ENCODE measurements at regions not wholly inside any gene's neighbourhood (a gene's known extent, or its start where the extent isn't known, plus 50 kb on each side); places are given as distances from the start of the nearest gene placed in this dataset.

DNA sequence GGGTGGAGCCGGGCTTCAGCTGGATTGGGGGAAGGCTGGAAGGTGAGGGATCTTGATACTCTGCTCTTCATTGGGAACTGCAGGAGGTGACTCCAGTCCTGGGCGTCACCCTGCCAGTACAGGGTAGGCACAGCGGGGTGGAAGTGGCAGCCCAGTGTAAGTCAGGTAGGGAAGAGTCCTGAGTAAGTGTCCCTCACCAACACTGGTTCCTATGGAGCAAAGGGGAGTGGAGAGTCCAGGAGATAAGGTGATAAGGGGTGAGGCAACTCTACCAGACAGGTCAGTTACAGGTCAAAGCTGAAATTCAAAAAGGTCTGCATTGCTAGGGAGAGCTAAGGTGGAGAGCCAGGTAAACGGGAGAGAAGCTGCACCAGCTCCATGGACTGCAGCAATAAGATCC lies 145.6 kb upstream of the NFE2L3 start:
- DNase-seq (no peak), ATAC-seq (ENCODE audit: insufficient read depth, low read depth) (no peak)
- no peaks in the 10 kb centered on the region for H3K4me1 ChIP-seq (ENCODE audit: insufficient read depth, low read length)
- no peaks in the 10 kb centered on the region for H3K79me2 ChIP-seq (ENCODE audit: insufficient read depth, low read length)
- no peak overlapping the region for H3K27ac ChIP-seq (ENCODE audit: low read length)
- H3K9me3 ChIP-seq (ENCODE audit: insufficient read depth, low read length, severe bottlenecking): no peaks in the 10 kb centered on the region
- no peak overlapping the region for H2AFZ ChIP-seq (ENCODE audit: low read depth, low read length)
- H3K36me3 ChIP-seq (ENCODE audit: insufficient read depth, low read length): no peaks in the 10 kb centered on the region
- H4K20me1 ChIP-seq (ENCODE audit: insufficient read depth, low read length): no peaks in the 10 kb centered on the region
- no peak overlapping the region for H3K4me3 ChIP-seq (ENCODE audit: low read depth in 1 of 2, low read length in 2 of 2)
- TF ChIP-seq EZH2 (IDR thresholded peaks at IDR 0.05; ENCODE audit: borderline replicate concordance, low read depth, low read length, severe bottlenecking): no peak
- no peak for TF ChIP-seq CTCF (IDR thresholded peaks at IDR 0.05; ENCODE audit: borderline replicate concordance, extremely low read depth, low read length, poor library complexity, severe bottlenecking)
- no peak overlapping the region for H3K4me2 ChIP-seq (ENCODE audit: insufficient read depth, low read length)
- peaks cover 4% of the 10 kb centered on the region for H3K27me3 ChIP-seq (ENCODE audit: insufficient read depth, low read length, poor library complexity)
- H3K9ac ChIP-seq (ENCODE audit: low read depth, low read length): no peak overlapping the region

DNA sequence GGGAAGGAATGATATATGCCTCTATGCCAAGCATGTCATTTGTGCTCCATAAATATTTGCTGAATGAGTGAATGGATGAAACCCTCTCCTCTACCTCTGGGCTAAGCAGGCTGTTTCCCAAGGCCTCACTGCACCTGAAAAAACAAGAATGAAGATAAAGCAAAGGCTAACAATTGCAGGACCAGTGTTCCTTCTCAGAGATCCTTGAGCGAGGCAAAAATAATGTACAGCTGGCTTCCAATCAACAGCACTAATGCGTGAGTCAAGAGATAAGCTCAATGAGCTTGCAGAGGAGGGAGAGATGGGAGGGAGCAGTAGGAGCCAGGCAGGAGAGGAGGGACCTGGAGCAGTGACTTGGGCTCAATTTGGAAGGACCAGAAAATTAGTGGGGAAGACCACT lies 144.5 kb upstream of the NFE2L3 start:
- Histone ChIP-seq H3K9ac (ENCODE audit: low read depth, low read length) (no peak overlapping the region), H2AFZ (ENCODE audit: low read depth, low read length) (no peak overlapping the region), H3K79me2 (ENCODE audit: insufficient read depth, low read length) (no peaks in the 10 kb centered on the region), H3K4me3 (ENCODE audit: low read depth in 1 of 2, low read length in 2 of 2) (no peak overlapping the region), H4K20me1 (ENCODE audit: insufficient read depth, low read length) (no peaks in the 10 kb centered on the region; the same call in 1 of the 2 replicates), H3K4me2 (ENCODE audit: insufficient read depth, low read length) (no peak overlapping the region), H3K27ac (ENCODE audit: low read length) (no peak overlapping the region), H3K4me1 (ENCODE audit: insufficient read depth, low read length) (no peaks in the 10 kb centered on the region), H3K27me3 (ENCODE audit: insufficient read depth, low read length, poor library complexity) (peaks cover 10% of the 10 kb centered on the region), H3K36me3 (ENCODE audit: insufficient read depth, low read length) (no peaks in the 10 kb centered on the region), H3K9me3 (ENCODE audit: insufficient read depth, low read length, severe bottlenecking) (no peaks in the 10 kb centered on the region)
- DNase-seq: no peak
- TF ChIP-seq CTCF (IDR thresholded peaks at IDR 0.05; ENCODE audit: borderline replicate concordance, extremely low read depth, low read length, poor library complexity, severe bottlenecking) (no peak), EZH2 (IDR thresholded peaks at IDR 0.05; ENCODE audit: borderline replicate concordance, low read depth, low read length, severe bottlenecking) (no peak)
- no peak for ATAC-seq (ENCODE audit: insufficient read depth, low read depth)

GRCh38 chr7:26008428-26008827 lies 143.6 kb upstream of the NFE2L3 start:
- DNase-seq (no peak), ATAC-seq (ENCODE audit: insufficient read depth, low read depth) (no peak)
- Histone ChIP-seq H3K9ac (ENCODE audit: low read depth, low read length) (no peak overlapping the region), H3K36me3 (ENCODE audit: insufficient read depth, low read length) (no peaks in the 10 kb centered on the region), H3K79me2 (ENCODE audit: insufficient read depth, low read length) (no peaks in the 10 kb centered on the region), H3K4me2 (ENCODE audit: insufficient read depth, low read length) (no peak overlapping the region), H3K27ac (ENCODE audit: low read length) (no peak overlapping the region), H3K4me1 (ENCODE audit: insufficient read depth, low read length) (no peaks in the 10 kb centered on the region), H2AFZ (ENCODE audit: low read depth, low read length) (no peak overlapping the region), H3K9me3 (ENCODE audit: insufficient read depth, low read length, severe bottlenecking) (no peaks in the 10 kb centered on the region), H3K4me3 (ENCODE audit: low read depth in 1 of 2, low read length in 2 of 2) (no peak overlapping the region), H4K20me1 (ENCODE audit: insufficient read depth, low read length) (no peaks in the 10 kb centered on the region; the same call in 1 of the 2 replicates), H3K27me3 (ENCODE audit: insufficient read depth, low read length, poor library complexity) (peaks cover 10% of the 10 kb centered on the region)
- no peak for TF ChIP-seq EZH2 (IDR thresholded peaks at IDR 0.05; ENCODE audit: borderline replicate concordance, low read depth, low read length, severe bottlenecking)
- no peak for TF ChIP-seq CTCF (IDR thresholded peaks at IDR 0.05; ENCODE audit: borderline replicate concordance, extremely low read depth, low read length, poor library complexity, severe bottlenecking)
